DMS53 treated with DMSO at 0.1 percent for 48 hours (cell line): ENCODE measurements at regions not wholly inside any gene's neighbourhood (a gene's known extent, or its start where the extent isn't known, plus 50 kb on each side); places are given as distances from the start of the nearest gene placed in this dataset.
A peak's percentile ranks its signal among the peaks of the same experiment; 100 is the strongest.
"Not testable (repeated sequence)": the region's sequence is repeated elsewhere in the genome, so short reads cannot be mapped to it uniquely, and the experiment has no call there.

Experiments used
- DNase-seq: peaks from one replicate; lab custom pipeline; 2025; ENCODE audit not compliant: unreplicated experiment; lab: John Stamatoyannopoulos, UW

DNA sequence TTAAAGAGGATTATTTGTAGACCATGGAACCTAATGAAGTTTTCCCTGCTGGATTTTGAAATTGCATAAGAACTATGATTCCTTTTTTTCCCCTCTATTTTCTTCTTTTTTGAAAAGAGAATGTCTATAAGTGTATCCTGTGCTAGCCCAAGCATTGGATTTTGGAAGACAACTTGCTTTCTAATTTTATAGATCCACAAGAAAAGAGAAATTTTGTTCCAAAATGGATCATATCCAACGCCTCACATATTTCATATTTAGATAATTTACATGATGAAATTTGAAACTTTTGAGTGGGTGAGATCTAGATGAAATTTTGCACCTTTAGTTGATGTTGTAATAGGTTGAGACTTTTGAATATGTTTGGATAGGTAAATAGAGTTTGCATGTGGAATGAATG is 978.7 kb downstream of the MRPL39 start:
- no peak for DNase-seq

DNA sequence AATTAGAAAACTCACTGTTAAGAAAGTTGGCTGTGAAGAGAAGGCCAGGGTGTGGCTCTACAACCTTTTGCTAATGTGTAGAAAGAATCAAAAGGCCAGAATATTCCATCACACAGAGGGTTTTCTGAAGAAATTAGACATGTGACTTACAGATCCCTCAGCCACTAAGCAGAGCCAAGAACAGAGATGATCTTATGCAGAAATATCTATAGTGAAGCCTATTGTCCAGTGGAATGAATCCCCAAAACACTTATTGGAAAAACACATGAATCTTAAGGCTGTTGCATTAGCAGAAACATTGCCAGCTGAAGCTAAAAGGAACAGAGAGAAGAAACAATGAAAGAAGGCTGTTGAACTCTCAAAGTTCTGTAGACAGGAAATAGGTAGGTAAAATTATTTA is 979.2 kb downstream of the MRPL39 start:
- DNase-seq, result no peak

GRCh38 chr21:24617819-24618218 is 989.5 kb downstream of the MRPL39 start:
- no peak for DNase-seq

GRCh38 chr21:24594082-24594481 is 1013.2 kb downstream of the MRPL39 start:
- no peak for DNase-seq

- no peak for DNase-seq
These were observed 1017.0 kb downstream of the MRPL39 start for GRCh38 chr21:24590261-24590660.

GRCh38 chr21:24583473-24583872 is 1023.8 kb downstream of the MRPL39 start:
- DNase-seq, result no peak

- no peak for DNase-seq
These were observed 1030.0 kb downstream of the MRPL39 start for GRCh38 chr21:24577301-24577700.

GRCh38 chr21:24561291-24561690 is 1046.0 kb downstream of the MRPL39 start:
- no peak for DNase-seq

DNA sequence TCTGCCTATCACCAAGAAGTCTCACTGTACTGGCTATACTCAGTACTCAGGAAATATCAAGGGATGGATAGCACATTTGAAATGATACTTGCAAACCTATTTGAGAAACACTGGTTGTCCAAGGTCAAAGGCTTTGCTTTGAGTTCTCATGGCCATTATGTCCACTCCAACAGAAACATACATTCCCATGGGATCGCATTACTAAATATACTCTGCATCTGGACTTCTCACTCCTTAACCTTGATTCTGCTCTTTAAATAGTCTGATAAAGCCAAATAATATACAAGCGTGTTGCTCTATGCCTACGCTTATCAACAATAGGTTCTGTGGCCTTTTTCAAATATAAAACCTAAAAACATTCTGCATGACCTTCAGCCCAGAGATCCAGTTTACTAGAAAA is 1054.8 kb downstream of the MRPL39 start:
- DNase-seq, result no peak

- no peak for DNase-seq
These were observed 1061.4 kb downstream of the MRPL39 start for GRCh38 chr21:24545807-24546361.

DNA sequence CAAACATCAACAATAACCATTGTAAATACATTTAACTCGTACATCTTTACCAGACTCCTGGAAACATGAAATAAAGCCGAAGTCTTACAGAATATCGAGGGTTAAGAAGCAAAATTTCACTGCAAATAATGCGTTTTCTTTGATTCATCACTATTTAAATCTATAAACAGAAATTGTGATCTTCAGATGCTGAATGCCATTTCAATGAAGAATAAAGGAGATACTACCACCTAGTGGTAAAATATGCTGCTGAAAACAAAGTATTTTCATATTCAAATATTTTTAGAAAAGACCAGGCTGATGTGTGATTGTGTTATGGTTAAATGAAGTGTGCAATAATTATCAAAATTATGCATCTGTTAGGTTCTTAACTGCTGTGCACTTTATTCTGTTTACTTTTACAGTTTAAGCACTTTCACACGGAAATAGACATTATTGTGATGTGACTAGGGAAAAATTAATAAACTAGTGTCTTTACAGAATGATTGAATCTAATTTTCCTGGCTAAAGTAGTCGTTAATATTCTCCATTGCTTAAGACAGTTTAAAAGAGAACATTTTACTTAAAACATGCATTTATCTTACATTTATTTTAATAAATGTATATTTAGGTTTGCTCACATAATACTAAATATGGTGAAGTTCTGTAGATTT is 1093.1 kb downstream of the MRPL39 start:
- DNase-seq, result peak; percentile 0

- DNase-seq, result no peak
These were observed 1098.2 kb downstream of the MRPL39 start for GRCh38 chr21:24509131-24509530.

- no peak for DNase-seq
These were observed 1120.3 kb downstream of the MRPL39 start for GRCh38 chr21:24486973-24487372.

- DNase-seq, result not testable (repeated sequence)
These were observed 1123.9 kb downstream of the MRPL39 start for GRCh38 chr21:24483361-24483760.

DNA sequence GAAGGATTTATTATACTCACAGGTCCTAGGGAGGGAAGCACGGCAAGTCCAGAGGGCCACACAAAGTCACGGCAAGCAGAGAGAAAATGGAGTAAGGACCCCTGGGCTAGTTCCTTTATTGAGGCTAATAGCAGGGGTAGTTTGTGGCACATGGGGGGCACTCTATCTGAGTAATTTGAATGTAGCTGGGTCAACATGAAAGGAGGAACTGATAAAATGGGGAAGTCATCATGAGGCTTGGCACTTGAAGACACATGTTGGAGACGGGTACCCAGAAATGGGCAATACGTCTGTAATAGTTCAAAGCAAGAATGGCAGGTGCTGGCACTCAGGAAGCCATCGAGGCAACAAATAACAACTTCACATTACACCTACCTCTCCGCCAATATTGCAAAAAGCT is 1136.4 kb downstream of the MRPL39 start:
- DNase-seq, result no peak

DNA sequence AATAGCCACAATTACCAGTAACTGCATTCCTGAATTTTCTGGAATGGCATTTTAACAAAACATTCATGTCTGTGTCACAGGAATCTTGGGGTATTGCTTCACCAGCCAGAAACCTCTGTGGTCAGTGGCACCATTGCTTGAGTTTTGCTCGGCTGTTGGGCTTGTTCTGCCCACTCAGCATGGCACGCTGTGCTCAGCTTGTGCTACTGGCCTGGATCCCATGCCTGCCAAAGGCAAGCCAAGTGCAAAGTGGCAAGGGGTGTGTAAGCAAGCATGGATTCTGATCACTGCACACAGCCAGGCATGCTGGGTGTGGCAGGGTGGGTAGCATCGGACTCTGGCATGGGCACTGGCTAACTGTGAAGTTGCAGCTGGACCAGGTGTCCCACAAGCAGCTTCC is 1150.9 kb downstream of the MRPL39 start:
- no peak for DNase-seq

DNA sequence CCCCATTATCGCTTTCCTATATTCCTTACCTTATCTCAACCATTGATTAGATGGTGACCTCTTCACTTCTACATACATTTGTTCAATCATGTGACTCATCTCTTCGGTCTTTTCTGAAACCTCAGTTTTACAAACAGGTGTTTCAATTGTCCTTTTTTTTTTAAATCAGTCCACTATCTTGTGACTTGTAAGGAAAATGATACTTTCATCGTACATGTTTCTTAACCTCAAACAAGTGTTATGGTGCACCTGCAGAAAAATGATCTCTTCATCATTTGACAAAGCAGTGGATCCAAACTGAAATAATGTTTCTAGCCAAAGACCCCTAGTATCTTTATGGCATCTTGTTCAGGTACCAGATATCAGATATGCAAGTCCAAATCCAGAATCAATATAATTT is 1157.2 kb downstream of the MRPL39 start:
- no peak for DNase-seq

DNA sequence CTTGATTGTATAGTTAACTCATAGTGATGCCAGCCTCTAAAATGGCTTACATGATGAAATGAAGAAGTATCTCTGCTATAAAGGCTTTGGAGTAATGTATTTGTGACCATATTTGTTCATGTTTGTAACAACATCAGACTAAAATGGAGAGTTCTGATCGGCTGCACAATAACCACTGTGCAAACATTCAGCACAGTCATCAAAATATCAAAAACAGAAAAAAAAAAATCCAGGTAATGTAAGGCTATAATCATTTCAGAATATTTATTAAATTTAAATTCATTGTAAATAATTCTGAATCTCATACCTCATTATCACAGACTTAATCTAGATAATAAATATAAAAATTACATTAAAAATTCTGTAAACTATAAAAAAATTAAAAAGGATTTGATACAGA is 1161.8 kb downstream of the MRPL39 start:
- no peak for DNase-seq

DNA sequence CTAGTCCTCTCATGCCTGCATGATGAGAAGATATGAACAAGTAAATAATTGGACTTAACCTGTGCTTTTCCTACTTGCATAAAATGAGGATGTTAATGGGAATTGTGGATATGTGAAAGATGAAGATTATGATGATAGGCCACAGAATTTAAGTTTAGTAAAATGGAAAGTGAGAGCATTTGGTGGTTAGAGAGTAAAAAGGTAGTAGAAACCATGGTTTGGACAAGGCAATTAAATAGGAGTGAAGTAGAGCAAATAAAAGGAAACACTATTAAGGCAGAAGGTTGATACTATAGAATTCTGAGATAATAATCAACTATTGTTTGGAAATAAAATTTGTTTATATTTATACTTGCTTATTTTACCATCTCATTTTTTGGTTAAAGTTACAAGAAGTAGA is 1162.5 kb downstream of the MRPL39 start:
- DNase-seq, result no peak

DNA sequence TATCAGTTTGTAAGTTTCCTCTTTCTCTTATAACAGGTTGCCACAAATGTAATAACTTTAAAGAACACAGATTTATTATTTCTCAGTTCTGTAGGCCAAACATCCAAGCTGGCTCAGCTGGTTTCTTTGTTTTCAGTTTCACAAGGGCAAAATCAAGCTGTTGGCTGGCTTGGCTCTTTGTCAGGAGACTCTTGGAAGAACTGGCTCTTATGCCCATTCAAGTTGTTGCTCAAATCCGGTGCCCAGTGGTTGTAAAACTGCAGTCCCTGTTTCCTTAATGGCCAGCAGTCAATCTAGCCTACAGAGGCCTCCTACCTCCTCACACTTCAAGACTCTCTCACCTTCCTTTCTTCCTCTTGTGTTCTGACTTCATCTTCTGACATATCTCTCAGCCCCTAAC is 1171.0 kb downstream of the MRPL39 start:
- DNase-seq, result no peak

DNA sequence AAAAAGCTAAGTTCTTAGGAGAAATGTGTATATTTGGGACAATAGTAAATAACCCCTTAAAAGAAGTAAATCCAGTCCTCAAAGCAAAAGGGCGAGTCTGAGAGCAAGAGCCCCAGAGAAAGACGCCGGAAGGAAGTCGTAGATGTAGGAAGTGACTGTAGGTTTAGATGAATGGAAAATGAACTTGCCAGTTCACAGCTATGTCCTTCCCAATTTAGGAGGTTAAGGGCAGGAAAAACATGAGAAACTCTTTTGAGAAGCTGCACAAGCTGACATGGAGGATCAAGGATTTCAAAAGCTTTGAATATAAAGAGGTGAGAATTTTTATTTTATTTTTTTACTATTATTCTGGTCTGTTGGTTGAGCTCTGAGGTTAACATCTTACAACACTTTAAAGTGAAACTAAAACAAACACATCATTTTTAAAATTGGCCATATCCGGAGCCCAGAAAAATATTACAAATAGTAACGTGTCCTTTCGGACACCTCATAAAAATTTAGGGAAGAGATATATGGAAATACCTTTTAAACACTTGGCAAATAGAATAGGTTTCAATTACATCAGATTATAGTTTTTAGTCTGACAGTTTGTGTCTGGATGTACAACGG is 1178.6 kb downstream of the MRPL39 start:
- no peak for DNase-seq

DNA sequence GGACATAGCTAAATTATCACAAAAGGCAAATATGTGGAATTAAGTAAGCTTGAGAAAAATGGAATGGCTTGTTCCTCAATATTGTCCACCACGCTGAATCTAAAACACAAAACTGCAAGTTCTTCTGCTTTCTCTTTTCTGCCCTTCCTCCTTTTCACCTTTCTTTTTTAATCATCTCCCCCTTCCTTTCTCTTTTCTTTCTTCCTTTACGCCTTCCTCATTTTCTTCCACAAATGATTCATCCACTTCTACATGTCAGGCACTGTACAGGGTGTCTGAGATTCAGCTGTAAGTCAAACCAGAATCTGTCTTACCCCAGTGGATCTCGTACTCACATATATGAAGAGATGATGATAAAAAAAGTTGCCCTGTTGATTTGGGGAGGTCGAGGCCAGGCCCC is 1182.5 kb downstream of the MRPL39 start:
- no peak for DNase-seq

- no peak for DNase-seq
These were observed 1183.7 kb downstream of the MRPL39 start for GRCh38 chr21:24423546-24423945.
